Fibroblast of lung (primary cell): ENCODE measurements at regions not wholly inside any gene's neighbourhood (a gene's known extent, or its start where the extent isn't known, plus 50 kb on each side); places are given as distances from the start of the nearest gene placed in this dataset.
A peak's percentile ranks its signal among the peaks of the same experiment; 100 is the strongest.

ENCODE experiments used
- DNase-seq, 2 donors: peaks; one replicate each; pipeline versions ENCODE4 v3.0.0 to v3.0.0-alpha.2; 2010; ENCODE audit warnings: low read depth in 2 of 2
- H2AFZ ChIP-seq: 2 replicates; pipeline ENCODE4 v1.5.1; 2012; ENCODE audit warnings: low read length, control low read depth, inconsistent platforms
- H3K27ac ChIP-seq: 2 replicates; pipeline ENCODE4 v1.5.1; 2011; ENCODE audit warnings: low read length, control low read depth; ENCODE audit not compliant: insufficient read depth
- H3K27me3 ChIP-seq: 2 replicates; pipeline ENCODE4 v1.5.1; 2011; ENCODE audit warnings: mild to moderate bottlenecking, low read length; ENCODE audit not compliant: control insufficient read depth, insufficient read depth
- H3K36me3 ChIP-seq: 2 replicates; pipeline ENCODE4 v1.5.1; 2011; ENCODE audit warnings: low read length; ENCODE audit not compliant: control insufficient read depth, insufficient read depth
- H3K4me1 ChIP-seq: 2 replicates; pipeline ENCODE4 v1.5.1; 2011; ENCODE audit warnings: low read length; ENCODE audit not compliant: control insufficient read depth, insufficient read depth; ENCODE audit errors: extremely low read depth
- H3K4me2 ChIP-seq: 2 replicates; pipeline ENCODE4 v1.5.1; 2011; ENCODE audit warnings: low read length, control low read depth; ENCODE audit not compliant: insufficient read depth; ENCODE audit errors: extremely low read depth
- H3K4me3 ChIP-seq, 4 experiments: fragments of 200-600 bp in 1 of 4; sonication (generic) in 1 of 4; replicated peaks in 1 of 4; 2 replicates each; pipeline ENCODE4 v1.5.1; 2011 to 2016; ENCODE audit warnings: low read length in 4 of 4, low read depth in 3 of 4, mild to moderate bottlenecking in 3 of 4, control low read depth in 2 of 4, inconsistent platforms in 1 of 4, mixed read lengths in 1 of 4; ENCODE audit not compliant: insufficient read depth in 1 of 4; ENCODE audit errors: control extremely low read depth in 1 of 4
- H3K79me2 ChIP-seq: 2 replicates; pipeline ENCODE4 v1.5.1; 2012; ENCODE audit warnings: mild to moderate bottlenecking, low read length, inconsistent platforms; ENCODE audit not compliant: control insufficient read depth, insufficient read depth
- H3K9ac ChIP-seq: 2 replicates; pipeline ENCODE4 v1.5.1; 2011; ENCODE audit warnings: mild to moderate bottlenecking, low read length, control low read depth; ENCODE audit not compliant: insufficient read depth
- H3K9me3 ChIP-seq: 2 replicates; pipeline ENCODE4 v1.5.1; 2012; ENCODE audit warnings: low read depth, low read length; ENCODE audit not compliant: control insufficient read depth, insufficient read depth
- H4K20me1 ChIP-seq: 2 replicates; pipeline ENCODE4 v1.5.1; 2011; ENCODE audit warnings: low read length; ENCODE audit not compliant: control insufficient read depth, insufficient read depth; ENCODE audit errors: extremely low read depth
- EZH2 ChIP-seq: IDR thresholded peaks from 2 replicates; pipeline ENCODE4 v1.5.1; 2012; ENCODE audit warnings: low read length, control low read depth, mild to moderate bottlenecking; ENCODE audit errors: missing control alignments
- TF ChIP-seq, protein P1 (sequence below), 2 donors: IDR thresholded peaks in 1 of 2; conservative IDR thresholded peaks in 1 of 2; 1 replicate in 1 of 2; 2 replicates in 1 of 2; pipeline ENCODE4 v1.5.1; 2011 to 2012; ENCODE audit warnings: low read length in 2 of 2, control low read depth in 1 of 2, inconsistent platforms in 1 of 2, low read depth in 1 of 2, mild to moderate bottlenecking in 1 of 2

DNA sequence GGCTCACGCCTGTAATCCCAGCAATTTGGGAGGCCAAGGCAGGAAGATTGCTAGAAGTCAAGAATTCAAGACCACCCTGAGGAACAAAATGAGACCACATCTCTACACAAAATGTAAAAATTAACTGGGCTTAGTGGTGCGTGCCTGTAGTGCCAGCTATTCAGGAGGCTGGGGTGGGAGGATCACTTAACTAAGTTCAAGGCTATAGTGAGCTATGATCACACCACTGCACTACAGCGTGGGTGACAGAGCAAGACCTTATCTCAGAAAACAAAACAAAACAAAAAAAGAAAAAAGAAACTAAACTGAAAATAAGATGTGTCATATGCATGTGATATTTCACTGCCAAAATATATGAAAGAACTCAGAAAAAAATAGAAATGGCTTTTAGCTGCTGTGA lies 243.3 kb upstream of the CCDC54 start:
- no peak for TF ChIP-seq EZH2
- TF ChIP-seq, protein P1, sequence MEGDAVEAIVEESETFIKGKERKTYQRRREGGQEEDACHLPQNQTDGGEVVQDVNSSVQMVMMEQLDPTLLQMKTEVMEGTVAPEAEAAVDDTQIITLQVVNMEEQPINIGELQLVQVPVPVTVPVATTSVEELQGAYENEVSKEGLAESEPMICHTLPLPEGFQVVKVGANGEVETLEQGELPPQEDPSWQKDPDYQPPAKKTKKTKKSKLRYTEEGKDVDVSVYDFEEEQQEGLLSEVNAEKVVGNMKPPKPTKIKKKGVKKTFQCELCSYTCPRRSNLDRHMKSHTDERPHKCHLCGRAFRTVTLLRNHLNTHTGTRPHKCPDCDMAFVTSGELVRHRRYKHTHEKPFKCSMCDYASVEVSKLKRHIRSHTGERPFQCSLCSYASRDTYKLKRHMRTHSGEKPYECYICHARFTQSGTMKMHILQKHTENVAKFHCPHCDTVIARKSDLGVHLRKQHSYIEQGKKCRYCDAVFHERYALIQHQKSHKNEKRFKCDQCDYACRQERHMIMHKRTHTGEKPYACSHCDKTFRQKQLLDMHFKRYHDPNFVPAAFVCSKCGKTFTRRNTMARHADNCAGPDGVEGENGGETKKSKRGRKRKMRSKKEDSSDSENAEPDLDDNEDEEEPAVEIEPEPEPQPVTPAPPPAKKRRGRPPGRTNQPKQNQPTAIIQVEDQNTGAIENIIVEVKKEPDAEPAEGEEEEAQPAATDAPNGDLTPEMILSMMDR (conservative IDR thresholded peaks at IDR 0.05 in 1 of 2, IDR thresholded peaks at IDR 0.05 in 1 of 2; ENCODE audit: low read depth in 1 of 2, low read length in 2 of 2): no peak
- Histone ChIP-seq H3K27ac (no peak overlapping the region), H2AFZ (no peak overlapping the region), H3K4me1 (no peaks in the 10 kb centered on the region), H3K9ac (no peak overlapping the region), H3K9me3 (no peaks in the 10 kb centered on the region), H3K36me3 (no peaks in the 10 kb centered on the region), H3K79me2 (no peaks in the 10 kb centered on the region), H4K20me1 (no peaks in the 10 kb centered on the region), H3K27me3 (no peaks in the 10 kb centered on the region), H3K4me3 (no peak overlapping the region), H3K4me2 (no peak overlapping the region)
- DNase-seq: no peak

DNA sequence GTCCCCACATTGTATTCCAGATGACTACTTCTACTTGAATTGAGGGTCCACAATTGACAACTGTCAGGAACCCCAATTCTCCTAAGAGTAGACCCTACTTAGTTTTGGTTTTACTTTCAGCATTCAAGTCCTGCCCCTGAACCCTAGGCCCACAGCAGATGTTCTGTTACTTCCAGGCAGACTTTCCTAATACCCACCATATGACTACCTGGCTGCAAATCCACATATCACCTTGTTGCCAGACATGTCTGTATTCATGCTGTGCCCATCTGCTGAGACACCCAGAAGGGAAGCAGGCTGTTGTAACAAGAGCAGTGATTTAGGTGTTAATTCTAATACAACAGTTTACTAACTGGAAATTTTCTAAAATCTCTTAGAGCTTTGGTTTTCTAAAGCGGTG lies 235.1 kb upstream of the CCDC54 start:
- H3K27ac ChIP-seq: no peak overlapping the region
- no peaks in the 10 kb centered on the region for H3K27me3 ChIP-seq
- no peak overlapping the region for H3K4me3 ChIP-seq
- H2AFZ ChIP-seq: no peak overlapping the region
- no peaks in the 10 kb centered on the region for H3K36me3 ChIP-seq
- H3K4me2 ChIP-seq: no peak overlapping the region
- no peaks in the 10 kb centered on the region for H3K9me3 ChIP-seq
- no peaks in the 10 kb centered on the region for H4K20me1 ChIP-seq
- H3K9ac ChIP-seq: no peak overlapping the region
- no peaks in the 10 kb centered on the region for H3K79me2 ChIP-seq
- no peaks in the 10 kb centered on the region for H3K4me1 ChIP-seq
- TF ChIP-seq EZH2: no peak
- TF ChIP-seq, protein P1 (conservative IDR thresholded peaks at IDR 0.05 in 1 of 2, IDR thresholded peaks at IDR 0.05 in 1 of 2; ENCODE audit: low read depth in 1 of 2, low read length in 2 of 2): no peak
- DNase-seq: no peak

DNA sequence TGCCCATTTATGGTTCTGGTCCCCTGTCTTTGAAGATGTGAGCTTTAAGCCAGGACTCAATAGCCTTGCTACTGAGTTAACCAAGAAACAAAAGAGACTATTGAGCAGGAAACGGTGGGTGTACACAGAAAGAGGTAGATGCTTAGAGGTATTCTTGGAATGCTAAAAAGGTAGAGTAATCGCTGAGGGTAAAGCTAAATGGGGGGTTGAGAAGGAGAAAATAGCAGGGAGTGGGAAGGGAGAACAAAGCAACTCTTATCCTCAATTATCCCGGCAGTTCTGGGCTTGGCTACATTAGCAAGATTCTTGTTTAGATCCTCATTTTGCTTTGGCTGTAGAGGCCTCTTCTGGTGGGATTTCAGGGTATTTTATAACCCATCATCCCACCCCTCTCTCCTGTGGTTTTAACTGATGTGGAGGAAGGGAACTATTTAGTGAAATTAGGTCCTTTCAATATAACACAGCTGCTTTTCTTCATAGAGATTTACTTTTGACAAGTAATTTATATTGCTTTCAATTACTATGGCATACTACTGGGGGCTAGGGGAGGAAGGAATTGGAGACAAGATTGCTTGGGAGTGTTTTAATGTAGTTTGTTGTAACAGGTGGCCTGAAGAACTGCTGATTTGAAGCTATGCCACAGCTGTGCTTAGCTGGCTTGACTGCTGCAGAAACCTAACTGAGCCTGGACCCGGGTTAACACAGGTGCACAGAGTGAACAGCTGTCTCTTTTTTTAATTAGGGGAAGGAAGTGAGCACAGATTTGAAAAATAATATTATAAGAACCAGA lies 234.3 kb upstream of the CCDC54 start:
- no peaks in the 10 kb centered on the region for H4K20me1 ChIP-seq
- DNase-seq: peak in 1 of 2 donors; percentile 11
- no peak overlapping the region for H3K4me2 ChIP-seq
- H3K9ac ChIP-seq: no peak overlapping the region
- no peaks in the 10 kb centered on the region for H3K79me2 ChIP-seq
- H2AFZ ChIP-seq: no peak overlapping the region
- no peak for TF ChIP-seq EZH2
- TF ChIP-seq, protein P1 (conservative IDR thresholded peaks at IDR 0.05 in 1 of 2, IDR thresholded peaks at IDR 0.05 in 1 of 2; ENCODE audit: low read depth in 1 of 2, low read length in 2 of 2): no peak
- no peak overlapping the region for H3K4me3 ChIP-seq
- H3K27me3 ChIP-seq: no peaks in the 10 kb centered on the region
- H3K36me3 ChIP-seq: no peaks in the 10 kb centered on the region
- no peaks in the 10 kb centered on the region for H3K4me1 ChIP-seq
- no peak overlapping the region for H3K27ac ChIP-seq
- H3K9me3 ChIP-seq: no peaks in the 10 kb centered on the region
